GM23338 (cell line): ENCODE measurements at regions not wholly inside any gene's neighbourhood (a gene's known extent, or its start where the extent isn't known, plus 50 kb on each side); places are given as distances from the start of the nearest gene placed in this dataset.

Experiments used
- EZH2 ChIP-seq: fragments of 200-600 bp; sonication (generic); IDR thresholded peaks from one replicate; pipeline ENCODE4 v1.8.0; 2017; ENCODE audit warnings: antibody characterized with exemption, mild to moderate bottlenecking, low read depth; ENCODE audit not compliant: unreplicated experiment
- EZH2phosphoT487 ChIP-seq: fragments of 200-600 bp; sonication (generic); IDR thresholded peaks from one replicate; pipeline ENCODE4 v1.8.1; 2018; ENCODE audit warnings: antibody characterized with exemption; ENCODE audit not compliant: unreplicated experiment
- JUNB ChIP-seq: IDR thresholded peaks from one replicate; pipeline ENCODE4 v1.6.1; 2016; ENCODE audit warnings: antibody characterized with exemption; ENCODE audit not compliant: unreplicated experiment
- POLR2AphosphoS5 ChIP-seq: IDR thresholded peaks from 2 replicates; pipeline ENCODE4 v1.6.1; 2016; ENCODE audit warnings: antibody characterized with exemption, low read depth
- ZNF114 ChIP-seq: fragments of 250-450 bp; sonication (Bioruptor Pico); IDR thresholded peaks from 2 replicates; pipeline ENCODE4 v1.5.0; 2020; ENCODE audit warnings: mild to moderate bottlenecking, moderate library complexity
- TF ChIP-seq, protein P1 (sequence below), 2 experiments: fragments of 200-600 bp in 1 of 2; sonication (generic) in 1 of 2; conservative IDR thresholded peaks; 2 replicates each; pipeline versions ENCODE4 v1.5.1 to v1.6.1; 2016 to 2017; ENCODE audit warnings: antibody characterized with exemption in 2 of 2, low read depth in 2 of 2, mild to moderate bottlenecking in 2 of 2, moderate library complexity in 1 of 2
- TF ChIP-seq, protein P2 (sequence below): IDR thresholded peaks from 2 replicates; pipeline ENCODE4 v1.6.1; 2016; ENCODE audit warnings: antibody characterized with exemption

DNA sequence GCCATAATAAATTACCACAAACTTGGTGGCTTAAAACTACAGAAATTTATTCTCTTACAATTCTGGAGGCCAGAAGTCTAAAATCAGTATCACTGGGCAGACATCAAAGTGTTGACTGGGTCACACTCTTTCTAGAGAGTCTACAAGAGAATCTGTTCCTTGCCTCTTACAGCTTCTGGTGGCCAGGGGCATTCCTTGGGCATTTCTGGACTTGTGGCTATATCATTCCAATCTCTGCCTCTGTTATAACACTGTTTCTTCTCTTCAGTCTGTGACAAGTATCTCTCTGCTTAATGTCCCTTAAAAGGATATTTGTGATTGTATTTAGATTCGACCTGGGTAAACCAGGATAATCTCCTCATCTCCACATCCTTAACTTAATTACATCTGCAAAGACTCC is 207.3 kb upstream of the DCAF8L1 start:
- TF ChIP-seq POLR2AphosphoS5 (no peak), EZH2phosphoT487 (no peak), EZH2 (no peak), ZNF114 (CRISPR knock-in tag) (no peak), JUNB (no peak)
- TF ChIP-seq, protein P1, sequence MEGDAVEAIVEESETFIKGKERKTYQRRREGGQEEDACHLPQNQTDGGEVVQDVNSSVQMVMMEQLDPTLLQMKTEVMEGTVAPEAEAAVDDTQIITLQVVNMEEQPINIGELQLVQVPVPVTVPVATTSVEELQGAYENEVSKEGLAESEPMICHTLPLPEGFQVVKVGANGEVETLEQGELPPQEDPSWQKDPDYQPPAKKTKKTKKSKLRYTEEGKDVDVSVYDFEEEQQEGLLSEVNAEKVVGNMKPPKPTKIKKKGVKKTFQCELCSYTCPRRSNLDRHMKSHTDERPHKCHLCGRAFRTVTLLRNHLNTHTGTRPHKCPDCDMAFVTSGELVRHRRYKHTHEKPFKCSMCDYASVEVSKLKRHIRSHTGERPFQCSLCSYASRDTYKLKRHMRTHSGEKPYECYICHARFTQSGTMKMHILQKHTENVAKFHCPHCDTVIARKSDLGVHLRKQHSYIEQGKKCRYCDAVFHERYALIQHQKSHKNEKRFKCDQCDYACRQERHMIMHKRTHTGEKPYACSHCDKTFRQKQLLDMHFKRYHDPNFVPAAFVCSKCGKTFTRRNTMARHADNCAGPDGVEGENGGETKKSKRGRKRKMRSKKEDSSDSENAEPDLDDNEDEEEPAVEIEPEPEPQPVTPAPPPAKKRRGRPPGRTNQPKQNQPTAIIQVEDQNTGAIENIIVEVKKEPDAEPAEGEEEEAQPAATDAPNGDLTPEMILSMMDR (conservative IDR thresholded peaks at IDR 0.05; ENCODE audit: low read depth in 2 of 2): no peak
- TF ChIP-seq, protein P2, sequence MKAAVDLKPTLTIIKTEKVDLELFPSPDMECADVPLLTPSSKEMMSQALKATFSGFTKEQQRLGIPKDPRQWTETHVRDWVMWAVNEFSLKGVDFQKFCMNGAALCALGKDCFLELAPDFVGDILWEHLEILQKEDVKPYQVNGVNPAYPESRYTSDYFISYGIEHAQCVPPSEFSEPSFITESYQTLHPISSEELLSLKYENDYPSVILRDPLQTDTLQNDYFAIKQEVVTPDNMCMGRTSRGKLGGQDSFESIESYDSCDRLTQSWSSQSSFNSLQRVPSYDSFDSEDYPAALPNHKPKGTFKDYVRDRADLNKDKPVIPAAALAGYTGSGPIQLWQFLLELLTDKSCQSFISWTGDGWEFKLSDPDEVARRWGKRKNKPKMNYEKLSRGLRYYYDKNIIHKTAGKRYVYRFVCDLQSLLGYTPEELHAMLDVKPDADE: no peak
